NCI-H526 treated with DMSO at 0.1 percent for 48 hours (cell line): ENCODE measurements at regions not wholly inside any gene's neighbourhood (a gene's known extent, or its start where the extent isn't known, plus 50 kb on each side); places are given as distances from the start of the nearest gene placed in this dataset.
"Not testable (repeated sequence)": the region's sequence is repeated elsewhere in the genome, so short reads cannot be mapped to it uniquely, and the experiment has no call there.

Experiments used
- DNase-seq: peaks from one replicate; lab custom pipeline; 2025; lab: John Stamatoyannopoulos, UW

DNA sequence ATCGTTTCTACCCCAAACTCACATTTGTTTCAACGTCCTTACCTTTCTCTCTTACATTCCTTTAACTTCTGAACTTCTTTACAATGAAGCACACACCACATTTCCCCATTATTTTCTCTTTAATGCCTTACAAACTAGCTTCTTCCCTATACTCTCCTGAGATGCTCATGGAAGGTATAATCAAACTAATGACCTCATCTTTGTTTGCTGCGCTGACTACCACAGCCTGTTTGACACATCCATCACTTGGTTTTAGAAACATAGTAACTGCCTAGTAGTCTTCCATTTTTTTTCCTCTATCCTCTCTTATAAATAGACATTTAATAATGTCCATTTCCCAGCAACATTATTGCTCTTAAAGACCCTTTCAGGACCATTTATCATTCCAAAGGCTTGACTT is 230.5 kb upstream of the LRTM1 start:
- no peak for DNase-seq

DNA sequence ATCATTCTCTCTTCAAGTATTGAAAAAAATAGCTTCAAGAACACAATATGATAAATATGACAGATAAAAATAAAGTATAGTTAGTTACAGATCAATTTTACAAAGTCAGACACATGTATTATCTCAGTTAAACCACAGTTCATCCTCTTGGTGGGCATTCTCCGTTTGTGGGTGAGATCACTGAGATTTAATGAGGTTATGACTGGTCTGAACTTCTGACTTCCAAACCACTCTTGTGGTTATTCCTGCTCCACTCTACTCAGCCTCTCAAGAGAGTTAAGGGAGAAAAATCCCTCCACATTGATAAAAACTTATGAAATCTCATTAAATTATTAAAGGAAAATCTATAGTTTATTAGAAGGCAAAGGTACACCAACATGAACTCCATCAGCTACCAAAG is 229.9 kb upstream of the LRTM1 start:
- no peak for DNase-seq

DNA sequence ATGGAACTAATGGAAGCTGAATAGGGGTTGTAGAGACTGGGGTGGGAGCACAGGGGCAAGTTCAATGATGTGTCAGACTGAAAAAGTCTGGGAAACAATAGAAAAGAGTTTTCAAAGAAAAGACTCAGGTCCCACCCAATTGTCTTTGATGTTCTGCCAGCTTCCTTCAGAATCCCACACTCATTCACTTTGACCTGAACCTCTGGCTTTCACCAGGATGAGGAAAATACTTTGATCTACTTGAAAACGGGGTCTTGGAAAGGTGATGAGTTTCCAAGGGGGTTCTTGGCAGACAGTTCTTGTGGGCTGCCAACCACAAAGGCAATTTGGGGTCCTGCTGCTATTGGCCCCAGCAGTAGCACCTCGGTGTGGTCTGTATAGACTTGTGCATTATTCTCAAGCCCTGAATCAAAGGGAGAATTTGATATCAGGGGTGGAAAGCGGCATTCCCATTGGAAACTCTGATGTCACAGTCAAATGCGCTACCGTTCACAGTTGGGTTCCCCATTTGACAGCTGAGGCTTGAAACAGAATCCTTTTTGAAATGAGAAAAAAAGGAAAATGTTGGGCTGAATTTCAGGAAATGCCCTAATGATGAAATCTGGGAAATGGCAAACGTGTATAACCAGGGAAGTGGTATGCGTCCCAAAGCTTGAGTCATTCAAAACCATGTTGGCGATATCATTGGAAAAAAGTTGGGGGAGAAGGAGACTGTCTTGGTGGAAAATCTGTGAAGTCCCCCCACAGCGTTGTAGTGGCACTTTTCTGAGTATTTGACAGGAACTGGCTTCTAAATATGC is 229.2 kb upstream of the LRTM1 start:
- no peak for DNase-seq

DNA sequence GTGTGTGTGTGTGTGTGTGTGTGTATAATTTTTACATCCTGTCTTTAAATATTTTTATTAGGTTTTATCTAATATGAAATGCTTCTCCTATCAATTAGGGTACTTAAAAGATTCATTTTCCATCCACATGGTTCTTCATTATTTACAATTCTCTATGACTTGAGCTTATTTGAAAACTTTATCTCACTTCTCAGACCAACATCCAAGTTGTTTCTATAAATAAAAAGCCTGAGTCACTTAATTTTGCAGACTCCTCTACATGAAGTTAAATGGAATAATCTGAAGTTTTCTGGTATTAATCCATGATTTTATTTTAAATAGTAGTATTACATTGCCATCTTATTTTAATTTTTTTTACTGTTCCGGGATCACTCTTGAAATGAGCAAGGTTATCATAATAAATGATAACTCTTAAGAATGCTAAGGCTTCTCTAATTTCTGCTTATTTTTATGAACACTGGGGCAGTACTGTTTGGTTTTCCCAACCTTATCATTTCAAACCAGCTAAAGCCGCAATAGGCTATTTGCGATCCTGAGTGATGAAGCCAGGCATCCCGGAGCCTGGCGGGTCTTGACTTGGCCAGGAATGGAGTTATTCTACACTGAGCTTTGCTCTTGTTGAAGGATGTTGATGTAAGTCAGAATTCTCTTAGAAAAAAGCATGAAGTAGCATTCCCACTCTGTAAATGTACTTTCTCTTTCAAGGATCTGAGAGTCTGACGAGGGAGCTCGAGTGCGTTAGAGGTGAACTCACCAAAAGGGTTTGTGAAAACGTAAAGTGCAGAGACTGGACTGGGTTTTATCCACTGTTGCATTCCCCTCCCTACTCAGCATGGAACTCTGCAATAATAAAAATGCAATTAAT is 220.2 kb upstream of the LRTM1 start:
- DNase-seq = no peak

DNA sequence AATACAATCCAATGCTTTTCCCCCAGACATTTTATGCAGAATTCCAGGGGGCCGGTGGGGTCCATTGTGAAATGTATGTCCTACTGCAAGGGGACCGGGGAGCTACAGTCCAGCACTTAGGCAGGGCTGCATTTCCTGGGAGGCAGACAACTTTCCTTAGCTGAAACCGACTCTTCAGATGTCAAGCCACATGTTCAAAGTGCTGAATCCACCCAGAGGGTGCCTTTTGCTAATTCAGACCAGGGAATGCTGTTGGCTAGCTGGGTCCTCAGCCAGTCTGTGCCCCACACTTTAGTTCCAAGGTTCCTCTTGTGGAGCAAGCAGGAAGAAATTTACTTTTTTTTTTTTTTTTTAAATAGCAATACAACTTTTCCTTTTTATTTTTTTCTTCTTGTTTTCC is 219.5 kb upstream of the LRTM1 start:
- no peak for DNase-seq

DNA sequence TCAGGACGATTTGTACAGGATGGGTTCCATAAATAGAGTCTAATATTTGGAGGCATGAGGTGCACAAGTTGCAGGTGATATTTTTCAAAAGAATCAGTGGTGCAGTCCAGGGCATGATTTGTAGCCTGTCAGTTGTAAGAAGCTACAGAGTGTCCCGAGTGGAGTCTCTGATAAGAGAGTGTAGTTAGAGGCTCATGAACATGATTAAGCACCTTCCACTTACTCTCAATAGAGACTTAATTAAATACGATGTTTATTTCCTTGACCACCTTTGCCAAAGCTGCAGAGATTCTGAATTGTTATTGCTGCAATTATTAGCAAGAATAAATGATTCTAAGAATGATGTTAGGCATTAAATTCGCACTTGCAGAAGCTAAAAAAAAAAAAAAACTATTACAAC is 218.4 kb upstream of the LRTM1 start:
- no peak for DNase-seq

DNA sequence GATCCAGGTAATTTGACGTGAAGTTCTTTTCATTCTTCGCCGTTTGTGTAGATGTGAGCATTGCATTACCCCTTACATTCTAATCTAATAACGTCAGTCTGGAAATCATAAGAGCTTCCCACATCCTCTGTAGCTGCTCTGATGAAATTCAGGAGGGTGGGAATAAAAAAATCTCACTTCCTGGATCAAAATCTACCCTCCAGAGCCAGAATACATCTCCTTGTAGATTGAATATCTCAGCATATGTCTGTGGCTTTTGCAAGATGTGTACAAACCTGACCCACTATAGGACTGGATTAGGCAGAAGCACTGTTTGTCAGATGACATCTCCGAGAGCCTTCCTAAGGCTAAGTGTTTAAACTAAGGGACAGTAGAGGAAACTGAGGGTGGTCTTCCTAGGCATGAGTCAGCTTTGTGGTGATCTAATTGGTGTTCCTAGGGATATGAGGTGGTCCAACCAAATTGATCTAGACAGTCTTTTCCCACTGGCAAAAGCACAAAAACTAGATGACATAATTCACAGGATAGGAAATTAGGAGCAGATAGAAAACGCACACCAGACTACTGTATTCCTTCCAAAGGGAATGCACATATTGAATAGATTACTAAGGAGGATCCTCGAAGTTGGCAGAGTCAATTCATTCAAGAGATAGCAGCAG is 216.3 kb upstream of the LRTM1 start:
- no peak for DNase-seq

DNA sequence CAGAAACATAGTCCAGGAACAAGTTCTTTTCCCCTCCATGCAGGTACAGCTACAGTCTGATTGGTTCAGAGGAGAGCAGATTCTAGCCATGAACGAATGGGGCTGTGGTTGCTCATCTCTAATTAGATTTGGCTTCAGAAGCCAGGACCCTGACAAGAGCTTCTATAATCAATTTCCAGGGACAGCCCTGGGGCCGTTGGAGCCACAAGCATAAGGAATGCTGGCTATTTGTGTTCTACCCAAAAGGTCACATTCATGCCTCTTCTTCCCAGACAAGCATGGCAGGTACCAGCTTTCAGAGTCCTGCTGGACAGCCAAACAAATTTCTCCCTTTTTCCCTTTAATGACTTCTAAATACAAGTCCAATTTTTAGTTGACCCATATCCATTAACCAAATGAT is 215.5 kb upstream of the LRTM1 start:
- no peak for DNase-seq

DNA sequence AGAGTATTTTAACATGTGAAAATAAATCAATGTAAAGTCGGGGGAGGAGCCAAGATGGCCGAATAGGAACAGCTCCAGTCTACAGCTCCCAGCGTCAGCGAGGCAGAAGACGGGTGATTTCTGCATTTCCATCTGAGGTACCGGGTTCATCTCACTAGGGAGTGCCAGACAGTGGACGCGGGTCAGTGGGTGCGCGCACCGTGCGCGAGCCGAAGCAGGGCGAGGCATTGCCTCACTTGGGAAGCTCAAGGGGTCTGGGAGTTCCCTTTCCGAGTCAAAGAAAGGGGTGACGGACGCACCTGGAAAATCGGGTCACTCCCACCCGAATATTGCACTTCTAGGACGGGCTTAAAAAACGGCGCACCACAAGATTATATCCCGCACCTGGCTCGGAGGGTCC is 208.4 kb upstream of the LRTM1 start:
- not testable (repeated sequence) for DNase-seq

DNA sequence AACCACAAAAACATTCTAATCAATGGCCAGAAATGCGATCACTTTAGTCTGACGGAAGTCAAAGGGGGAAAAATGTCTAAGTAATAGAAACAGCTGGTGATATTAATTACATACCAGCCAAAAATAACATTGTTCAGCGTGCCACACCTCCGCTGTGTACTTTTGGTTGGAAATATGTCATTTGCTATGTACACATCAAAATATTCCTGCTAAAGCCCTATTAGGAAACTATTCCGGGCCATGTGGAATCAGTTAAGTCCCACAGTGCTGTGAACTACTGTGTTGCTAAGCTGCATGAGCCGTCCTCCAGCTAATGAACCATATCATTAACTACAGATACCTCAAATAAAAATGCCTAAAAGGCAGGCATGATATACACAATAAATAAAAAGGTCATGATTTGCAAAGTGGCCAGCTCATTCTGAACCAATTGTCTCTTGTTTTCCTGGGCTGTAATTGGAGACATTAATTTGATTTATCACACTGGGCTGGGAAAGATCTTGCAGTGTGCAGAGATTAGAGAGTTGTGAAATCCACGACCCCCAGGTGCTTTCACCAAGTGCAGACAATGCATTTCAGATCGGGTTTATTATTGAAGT is 200.5 kb upstream of the LRTM1 start:
- no peak for DNase-seq

DNA sequence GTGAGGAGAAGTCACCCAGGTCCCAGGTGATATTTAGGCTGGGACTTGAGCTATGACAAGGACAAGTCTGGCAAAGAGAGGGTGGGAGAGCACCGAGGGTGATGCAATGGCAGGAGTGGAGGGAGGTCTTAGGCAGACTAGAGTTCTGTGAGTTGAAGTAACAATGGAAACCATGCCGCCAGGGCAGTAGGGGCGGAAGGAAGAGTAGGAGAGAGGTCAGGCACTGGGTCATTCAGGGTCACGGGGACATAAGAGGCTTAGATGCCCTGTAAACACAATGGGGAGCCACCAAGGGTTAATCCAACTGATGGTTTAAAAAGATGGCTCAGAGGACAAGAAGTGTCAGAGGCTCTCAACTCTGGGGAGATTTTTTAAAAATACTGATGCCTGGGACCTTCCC is 199.7 kb upstream of the LRTM1 start:
- DNase-seq = no peak

DNA sequence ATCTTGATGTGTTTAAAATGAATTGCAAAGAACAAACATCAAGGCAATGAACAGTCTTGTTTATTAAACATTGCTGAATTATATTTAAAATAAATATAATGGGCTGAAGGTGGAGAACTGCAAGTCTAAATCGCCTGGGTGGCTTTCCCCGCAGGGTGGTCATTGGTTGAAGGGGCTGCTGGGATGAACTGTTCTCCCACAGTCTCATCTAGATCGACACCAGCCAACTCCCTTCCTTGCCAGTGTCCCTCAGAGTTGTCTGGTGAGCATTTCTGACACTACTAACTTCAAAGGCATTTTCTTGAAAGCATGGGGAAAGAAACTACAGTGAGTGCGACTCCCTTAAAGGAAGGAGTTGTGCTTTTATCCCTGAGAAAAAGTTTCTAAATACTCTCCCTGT is 196.5 kb upstream of the LRTM1 start:
- no peak for DNase-seq
